ELF-1 (cell line): ENCODE measurements at regions not wholly inside any gene's neighbourhood (a gene's known extent, or its start where the extent isn't known, plus 50 kb on each side); places are given as distances from the start of the nearest gene placed in this dataset.
A peak's percentile ranks its signal among the peaks of the same experiment; 100 is the strongest.

Experiments used
- DNase-seq: peaks from one replicate; pipeline ENCODE4 v3.0.0-alpha.2; 2016; ENCODE audit warnings: low read depth, low spot score

- DNase-seq, result no peak
These were observed 304.6 kb upstream of the FAM98A start for GRCh38 chr2:33903701-33904100.

GRCh38 chr2:33903215-33903614, 304.1 kb upstream of the FAM98A start:
- no peak for DNase-seq

- no peak for DNase-seq
These were observed 301.5 kb upstream of the FAM98A start for GRCh38 chr2:33900610-33901009.

GRCh38 chr2:33897741-33898140, 298.6 kb upstream of the FAM98A start:
- no peak for DNase-seq

GRCh38 chr2:33893824-33894223, 294.7 kb upstream of the FAM98A start:
- DNase-seq, result no peak

- DNase-seq, result no peak
These were observed 292.5 kb upstream of the FAM98A start for GRCh38 chr2:33891616-33892015.

GRCh38 chr2:33890686-33891085, 291.6 kb upstream of the FAM98A start:
- DNase-seq, result no peak

- no peak for DNase-seq
These were observed 278.4 kb upstream of the FAM98A start for GRCh38 chr2:33877348-33878016.

GRCh38 chr2:33873076-33873605, 274.0 kb upstream of the FAM98A start:
- no peak for DNase-seq

- no peak for DNase-seq
These were observed 260.8 kb upstream of the FAM98A start for GRCh38 chr2:33859811-33860461.

GRCh38 chr2:33859176-33859575, 260.1 kb upstream of the FAM98A start:
- DNase-seq, result no peak

GRCh38 chr2:33848486-33848885, 249.4 kb upstream of the FAM98A start:
- DNase-seq, result no peak

- DNase-seq, result no peak
These were observed 240.7 kb upstream of the FAM98A start for GRCh38 chr2:33839791-33840190.

- no peak for DNase-seq
These were observed 237.5 kb upstream of the FAM98A start for GRCh38 chr2:33836628-33837027.

- no peak for DNase-seq
These were observed 236.8 kb upstream of the FAM98A start for GRCh38 chr2:33835911-33836310.

- no peak for DNase-seq
These were observed 223.9 kb upstream of the FAM98A start for GRCh38 chr2:33822964-33823363.

GRCh38 chr2:33812707-33813106, 213.6 kb upstream of the FAM98A start:
- DNase-seq, result no peak

GRCh38 chr2:33810046-33810835, 211.1 kb upstream of the FAM98A start:
- DNase-seq, result peak; percentile 81

- DNase-seq, result no peak
These were observed 206.9 kb upstream of the FAM98A start for GRCh38 chr2:33806041-33806440.

- DNase-seq, result no peak
These were observed 205.1 kb upstream of the FAM98A start for GRCh38 chr2:33804155-33804554.

- no peak for DNase-seq
These were observed 197.4 kb upstream of the FAM98A start for GRCh38 chr2:33796511-33796910.

GRCh38 chr2:33791625-33792024, 192.5 kb upstream of the FAM98A start:
- no peak for DNase-seq
